ENCODE measurements at regions not wholly inside any gene's neighbourhood (a gene's known extent, or its start where the extent isn't known, plus 50 kb on each side); places are given as distances from the start of the nearest gene placed in this dataset.

DNA sequence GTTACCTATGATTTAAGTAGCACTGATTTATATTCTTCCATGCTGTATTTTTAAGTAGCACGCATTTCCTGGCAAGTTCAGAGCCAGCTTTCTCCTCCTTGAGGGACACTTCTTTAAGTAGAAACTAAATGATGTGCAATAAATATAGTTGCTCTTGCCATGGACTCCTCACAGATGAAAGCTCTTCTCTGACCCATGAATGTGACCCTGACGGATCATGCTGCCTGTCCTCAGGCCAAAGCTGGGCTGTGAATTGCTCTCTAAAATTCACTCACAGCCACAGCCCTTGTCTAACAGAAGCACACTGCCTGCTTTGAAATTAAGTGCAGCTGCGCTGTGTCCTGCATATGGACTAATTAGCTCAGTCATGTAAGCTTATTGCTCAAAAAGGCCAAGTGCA is 438.8 kb downstream of the PMP22 start:
- Histone ChIP-seq H3K36me3 (replicated peaks; ENCODE audit: insufficient read depth, low read depth) (no peaks in the 10 kb centered on the region), H3K4me3 (no peak overlapping the region), H3K79me2 (no peaks in the 10 kb centered on the region), H3K9me3 (ENCODE audit: low read depth) (no peaks in the 10 kb centered on the region), H3K27me3 (no peaks in the 10 kb centered on the region), H3K4me1 (ENCODE audit: insufficient read depth) (no peaks in the 10 kb centered on the region), H3K4me2 (no peak overlapping the region), H4K20me1 (ENCODE audit: insufficient read depth, poor library complexity, severe bottlenecking) (no peaks in the 10 kb centered on the region), H3K27ac (no peak overlapping the region), H3K9me2 (replicated peaks; ENCODE audit: insufficient read depth) (no peaks in the 10 kb centered on the region), H2AFZ (no peak overlapping the region)
- TF ChIP-seq, protein P1, sequence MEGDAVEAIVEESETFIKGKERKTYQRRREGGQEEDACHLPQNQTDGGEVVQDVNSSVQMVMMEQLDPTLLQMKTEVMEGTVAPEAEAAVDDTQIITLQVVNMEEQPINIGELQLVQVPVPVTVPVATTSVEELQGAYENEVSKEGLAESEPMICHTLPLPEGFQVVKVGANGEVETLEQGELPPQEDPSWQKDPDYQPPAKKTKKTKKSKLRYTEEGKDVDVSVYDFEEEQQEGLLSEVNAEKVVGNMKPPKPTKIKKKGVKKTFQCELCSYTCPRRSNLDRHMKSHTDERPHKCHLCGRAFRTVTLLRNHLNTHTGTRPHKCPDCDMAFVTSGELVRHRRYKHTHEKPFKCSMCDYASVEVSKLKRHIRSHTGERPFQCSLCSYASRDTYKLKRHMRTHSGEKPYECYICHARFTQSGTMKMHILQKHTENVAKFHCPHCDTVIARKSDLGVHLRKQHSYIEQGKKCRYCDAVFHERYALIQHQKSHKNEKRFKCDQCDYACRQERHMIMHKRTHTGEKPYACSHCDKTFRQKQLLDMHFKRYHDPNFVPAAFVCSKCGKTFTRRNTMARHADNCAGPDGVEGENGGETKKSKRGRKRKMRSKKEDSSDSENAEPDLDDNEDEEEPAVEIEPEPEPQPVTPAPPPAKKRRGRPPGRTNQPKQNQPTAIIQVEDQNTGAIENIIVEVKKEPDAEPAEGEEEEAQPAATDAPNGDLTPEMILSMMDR (IDR thresholded peaks at IDR 0.05; ENCODE audit: poor library complexity), result no peak
- TF ChIP-seq EZH2phosphoT487 (IDR thresholded peaks at IDR 0.05; ENCODE audit: low read depth, severe bottlenecking, unreplicated experiment) (no peak), EZH2 (IDR thresholded peaks at IDR 0.05; ENCODE audit: borderline replicate concordance) (no peak)
- no peak for DNase-seq (ENCODE audit: low spot score)
- 70% methylated on average over 3 of the region's 3 CpGs for WGBS (ENCODE audit: low lambda C conversion rate, missing lambda C conversion rate)

GRCh38 chr17:14818469-14818868 is 446.7 kb downstream of the PMP22 start:
- Histone ChIP-seq H3K4me2 (no peak overlapping the region), H3K9me3 (ENCODE audit: low read depth) (no peaks in the 10 kb centered on the region), H3K4me1 (ENCODE audit: insufficient read depth) (no peaks in the 10 kb centered on the region), H3K36me3 (replicated peaks; ENCODE audit: insufficient read depth, low read depth) (no peaks in the 10 kb centered on the region), H3K4me3 (no peak overlapping the region), H3K27me3 (no peaks in the 10 kb centered on the region), H4K20me1 (ENCODE audit: insufficient read depth, poor library complexity, severe bottlenecking) (no peaks in the 10 kb centered on the region), H3K9me2 (replicated peaks; ENCODE audit: insufficient read depth) (no peaks in the 10 kb centered on the region), H2AFZ (no peak overlapping the region), H3K79me2 (no peaks in the 10 kb centered on the region), H3K27ac (no peak overlapping the region)
- DNase-seq (ENCODE audit: low spot score), result no peak
- TF ChIP-seq EZH2phosphoT487 (IDR thresholded peaks at IDR 0.05; ENCODE audit: low read depth, severe bottlenecking, unreplicated experiment) (no peak), EZH2 (IDR thresholded peaks at IDR 0.05; ENCODE audit: borderline replicate concordance) (no peak)
- TF ChIP-seq, protein P1 (IDR thresholded peaks at IDR 0.05; ENCODE audit: poor library complexity), result no peak
- 81% methylated on average over 1 of the region's 1 CpG for WGBS (ENCODE audit: low lambda C conversion rate, missing lambda C conversion rate)

DNA sequence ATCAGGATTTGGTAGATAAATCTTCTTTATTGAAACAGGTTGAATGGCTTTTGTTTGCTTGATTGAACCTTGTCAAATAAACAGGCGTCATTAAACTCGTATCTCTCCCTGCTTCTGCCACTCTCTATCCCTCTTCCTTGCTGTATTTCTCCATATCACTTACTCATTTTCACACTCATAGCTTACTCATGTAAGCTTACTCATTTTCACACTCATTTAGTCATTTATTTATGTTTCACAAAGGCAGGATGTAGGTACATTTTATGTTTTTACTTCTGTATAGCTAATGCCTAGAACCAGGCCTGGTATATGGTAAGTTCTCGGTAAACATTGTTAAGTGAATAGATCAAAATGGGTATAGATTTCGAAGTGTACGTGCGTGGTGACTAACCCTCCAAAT is 450.0 kb downstream of the PMP22 start:
- 92% methylated on average over 6 of the region's 6 CpGs for WGBS (ENCODE audit: low lambda C conversion rate, missing lambda C conversion rate)
- H3K36me3 ChIP-seq (replicated peaks; ENCODE audit: insufficient read depth, low read depth), result no peaks in the 10 kb centered on the region
- no peak overlapping the region for H3K4me2 ChIP-seq
- no peak overlapping the region for H3K4me3 ChIP-seq
- TF ChIP-seq EZH2phosphoT487 (IDR thresholded peaks at IDR 0.05; ENCODE audit: low read depth, severe bottlenecking, unreplicated experiment) (no peak), EZH2 (IDR thresholded peaks at IDR 0.05; ENCODE audit: borderline replicate concordance) (no peak)
- TF ChIP-seq, protein P1 (IDR thresholded peaks at IDR 0.05; ENCODE audit: poor library complexity), result no peak
- no peak overlapping the region for H2AFZ ChIP-seq
- no peaks in the 10 kb centered on the region for H3K4me1 ChIP-seq (ENCODE audit: insufficient read depth)
- H3K9me2 ChIP-seq (replicated peaks; ENCODE audit: insufficient read depth), result no peaks in the 10 kb centered on the region
- H3K27ac ChIP-seq, result no peak overlapping the region
- H3K79me2 ChIP-seq, result no peaks in the 10 kb centered on the region
- H3K9me3 ChIP-seq (ENCODE audit: low read depth), result no peaks in the 10 kb centered on the region
- H4K20me1 ChIP-seq (ENCODE audit: insufficient read depth, poor library complexity, severe bottlenecking), result no peaks in the 10 kb centered on the region
- no peak for DNase-seq (ENCODE audit: low spot score)
- no peaks in the 10 kb centered on the region for H3K27me3 ChIP-seq

Measured in hepatocyte (in vitro differentiated cells).